Ishikawa (cell line): ENCODE measurements at regions not wholly inside any gene's neighbourhood (a gene's known extent, or its start where the extent isn't known, plus 50 kb on each side); places are given as distances from the start of the nearest gene placed in this dataset.

Experiments
- CEBPB ChIP-seq: IDR thresholded peaks from 2 replicates; pipeline ENCODE4 v1.6.1; 2012
- CREB1 ChIP-seq: IDR thresholded peaks from 2 replicates; pipeline ENCODE4 v1.6.1; 2012; ENCODE audit warnings: low read depth
- EGR1 ChIP-seq: IDR thresholded peaks from 2 replicates; pipeline ENCODE4 v1.6.1; 2012
- EP300 ChIP-seq: IDR thresholded peaks from 2 replicates; pipeline ENCODE4 v1.6.1; 2012; ENCODE audit warnings: borderline replicate concordance
- FOXM1 ChIP-seq: IDR thresholded peaks from 2 replicates; pipeline ENCODE4 v1.6.1; 2012; ENCODE audit warnings: low read depth, borderline replicate concordance
- MAX ChIP-seq: IDR thresholded peaks from 2 replicates; pipeline ENCODE4 v1.6.1; 2012
- NFIC ChIP-seq: IDR thresholded peaks from 2 replicates; pipeline ENCODE4 v1.6.1; 2012
- RAD21 ChIP-seq: IDR thresholded peaks from 2 replicates; pipeline ENCODE4 v1.6.1; 2012; ENCODE audit warnings: low read depth
- REST ChIP-seq: IDR thresholded peaks from 2 replicates; pipeline ENCODE4 v1.6.1; 2012; ENCODE audit warnings: low read depth, mild to moderate bottlenecking
- TAF1 ChIP-seq: IDR thresholded peaks from 2 replicates; pipeline ENCODE4 v1.6.1; 2012; ENCODE audit warnings: low read depth, mild to moderate bottlenecking
- TCF12 ChIP-seq: IDR thresholded peaks from 2 replicates; pipeline ENCODE4 v1.6.1; 2012; ENCODE audit warnings: low read depth
- TEAD4 ChIP-seq: IDR thresholded peaks from 2 replicates; pipeline ENCODE4 v1.6.1; 2012
- USF1 ChIP-seq: IDR thresholded peaks from 2 replicates; pipeline ENCODE4 v1.6.1; 2012
- YY1 ChIP-seq: IDR thresholded peaks from 2 replicates; pipeline ENCODE4 v1.6.1; 2012; ENCODE audit warnings: low read depth
- ZBTB7A ChIP-seq: IDR thresholded peaks from 2 replicates; pipeline ENCODE4 v1.6.1; 2012; ENCODE audit warnings: low read depth

- TF ChIP-seq YY1 (no peak), FOXM1 (no peak), NFIC (no peak), MAX (no peak), EP300 (no peak), CEBPB (no peak), RAD21 (no peak)
Observed at GRCh38 chr2:239564587-239564986, 163.8 kb upstream of the HDAC4 start.

- no peak for TF ChIP-seq EP300
- TF ChIP-seq TEAD4, result no peak
- TF ChIP-seq YY1, result no peak
- TF ChIP-seq EGR1, result no peak
- TF ChIP-seq MAX, result no peak
- TF ChIP-seq REST, result no peak
- TF ChIP-seq CEBPB, result no peak
- no peak for TF ChIP-seq FOXM1
- no peak for TF ChIP-seq NFIC
- TF ChIP-seq RAD21, result no peak
- no peak for TF ChIP-seq TCF12
- TF ChIP-seq CREB1, result no peak
- TF ChIP-seq ZBTB7A, result no peak
- no peak for TF ChIP-seq TAF1
- no peak for TF ChIP-seq USF1
Observed at GRCh38 chr2:239563561-239563960, 162.7 kb upstream of the HDAC4 start.

GRCh38 chr2:239561446-239562001 is 160.7 kb upstream of the HDAC4 start:
- no peak for TF ChIP-seq YY1
- TF ChIP-seq ZBTB7A, result no peak
- TF ChIP-seq NFIC, result no peak
- no peak for TF ChIP-seq RAD21
- no peak for TF ChIP-seq USF1
- no peak for TF ChIP-seq MAX
- TF ChIP-seq REST, result no peak

GRCh38 chr2:239559417-239560261 is 158.8 kb upstream of the HDAC4 start:
- TF ChIP-seq USF1 (no peak), EGR1 (no peak)

- TF ChIP-seq TCF12, result no peak
- no peak for TF ChIP-seq CREB1
- TF ChIP-seq ZBTB7A, result no peak
- TF ChIP-seq EGR1, result no peak
- TF ChIP-seq TAF1, result no peak
- TF ChIP-seq EP300, result no peak
- TF ChIP-seq CEBPB, result no peak
- no peak for TF ChIP-seq NFIC
- TF ChIP-seq FOXM1, result no peak
- no peak for TF ChIP-seq MAX
- no peak for TF ChIP-seq REST
- TF ChIP-seq RAD21, result no peak
- no peak for TF ChIP-seq YY1
- no peak for TF ChIP-seq USF1
- no peak for TF ChIP-seq TEAD4
Observed at GRCh38 chr2:239558661-239559060, 157.8 kb upstream of the HDAC4 start.
